MM.1S (cell line): ENCODE measurements at regions not wholly inside any gene's neighbourhood (a gene's known extent, or its start where the extent isn't known, plus 50 kb on each side); places are given as distances from the start of the nearest gene placed in this dataset.

Source experiments
- DNase-seq: peaks from one replicate; pipeline ENCODE4 v3.0.0-alpha.2; 2015
- H2AFZ ChIP-seq: fragments of 300-600 bp; sonication (generic); 2 replicates; pipeline ENCODE4 v1.6.0; 2016; ENCODE audit warnings: antibody characterized with exemption, low read length
- H3F3A ChIP-seq: fragments of 300-600 bp; sonication (generic); 2 replicates; pipeline ENCODE4 v1.6.1; 2016; ENCODE audit warnings: mild to moderate bottlenecking, antibody characterized with exemption, low read length, moderate library complexity, mixed read lengths; ENCODE audit not compliant: insufficient read depth
- H3K27ac ChIP-seq: fragments of 300-600 bp; sonication (generic); 2 replicates; pipeline ENCODE4 v1.5.1; 2016; ENCODE audit warnings: mild to moderate bottlenecking, low read length
- H3K27me3 ChIP-seq: fragments of 300-600 bp; sonication (generic); replicated peaks from 2 replicates; pipeline ENCODE4 v1.6.0; 2016; ENCODE audit warnings: low read length; ENCODE audit not compliant: insufficient read depth
- H3K36me3 ChIP-seq: fragments of 300-600 bp; sonication (generic); replicated peaks from 2 replicates; pipeline ENCODE4 v1.6.1; 2016; ENCODE audit warnings: mild to moderate bottlenecking, low read length, mixed read lengths; ENCODE audit not compliant: insufficient read depth
- H3K4me1 ChIP-seq: fragments of 300-600 bp; sonication (generic); 2 replicates; pipeline ENCODE4 v1.6.1; 2016; ENCODE audit warnings: low read length, mixed read lengths
- H3K4me2 ChIP-seq: fragments of 300-600 bp; sonication (generic); 2 replicates; pipeline ENCODE4 v1.6.0; 2016; ENCODE audit warnings: low read depth, low read length
- H3K4me3 ChIP-seq: fragments of 300-600 bp; sonication (generic); 2 replicates; pipeline ENCODE4 v1.5.1; 2016; ENCODE audit warnings: low read length, mixed read lengths
- H3K79me2 ChIP-seq: fragments of 300-600 bp; sonication (generic); 2 replicates; pipeline ENCODE4 v1.6.1; 2016; ENCODE audit warnings: mixed run types, low read length, mixed read lengths
- H3K9ac ChIP-seq: fragments of 300-600 bp; sonication (generic); 2 replicates; pipeline ENCODE4 v1.6.1; 2016; ENCODE audit warnings: low read length, mixed read lengths
- H3K9me2 ChIP-seq: fragments of 300-600 bp; sonication (generic); replicated peaks from 2 replicates; pipeline ENCODE4 v1.6.1; 2016; ENCODE audit warnings: mild to moderate bottlenecking, low read length, mixed read lengths; ENCODE audit not compliant: insufficient read depth
- H3K9me3 ChIP-seq: fragments of 300-600 bp; sonication (generic); replicated peaks from 2 replicates; pipeline ENCODE4 v1.6.1; 2016; ENCODE audit warnings: mild to moderate bottlenecking, low read length, mixed read lengths; ENCODE audit not compliant: insufficient read depth
- H4K20me1 ChIP-seq: fragments of 300-600 bp; sonication (generic); 2 replicates; pipeline ENCODE4 v1.6.1; 2016; ENCODE audit warnings: mild to moderate bottlenecking, low read length, moderate library complexity, mixed read lengths; ENCODE audit not compliant: insufficient read depth
- EZH2 ChIP-seq: fragments of 300-600 bp; sonication (generic); optimal IDR thresholded peaks from 2 replicates; pipeline ENCODE3; 2017; ENCODE audit warnings: low read depth, mild to moderate bottlenecking, antibody characterized with exemption, low read length, mixed read lengths
- EZH2phosphoT487 ChIP-seq: fragments of 300-600 bp; sonication (generic); IDR thresholded peaks from 2 replicates; pipeline ENCODE4 v1.6.1; 2018; ENCODE audit warnings: antibody characterized with exemption, low read length
- TF ChIP-seq, protein P1 (sequence below): fragments of 300-600 bp; sonication (generic); IDR thresholded peaks from 2 replicates; pipeline ENCODE4 v1.5.1; 2016; ENCODE audit warnings: antibody characterized with exemption, low read length, mixed read lengths

DNA sequence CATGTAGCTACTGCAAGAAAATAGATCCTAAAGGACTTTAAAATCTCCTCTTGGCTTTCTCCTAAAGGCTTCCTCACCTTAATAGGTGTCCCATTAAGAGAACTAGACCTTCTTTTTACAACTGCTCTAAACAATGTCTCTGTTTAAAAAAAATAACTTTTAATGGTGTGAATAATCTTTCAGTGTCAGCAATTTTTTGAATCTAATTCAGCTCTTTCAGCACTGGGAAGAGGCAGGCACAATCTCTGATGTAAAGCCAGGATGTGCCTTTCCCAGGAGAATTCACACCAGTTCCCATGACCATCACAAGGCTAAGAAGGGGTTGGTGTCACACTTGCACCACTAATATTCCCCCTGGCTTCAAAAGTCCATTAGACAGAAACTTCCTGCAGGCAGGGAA, 254.6 kb downstream of the XPNPEP1 start:
- no peaks in the 10 kb centered on the region for H3K9me2 ChIP-seq
- no peaks in the 10 kb centered on the region for H3K27me3 ChIP-seq
- H3K4me3 ChIP-seq, result no peak overlapping the region
- H3F3A ChIP-seq, result no peaks in the 10 kb centered on the region
- H2AFZ ChIP-seq, result no peak overlapping the region
- H3K9ac ChIP-seq, result no peak overlapping the region
- no peaks in the 10 kb centered on the region for H3K79me2 ChIP-seq
- no peaks in the 10 kb centered on the region for H4K20me1 ChIP-seq
- no peaks in the 10 kb centered on the region for H3K9me3 ChIP-seq
- no peak for TF ChIP-seq EZH2
- no peak for TF ChIP-seq EZH2phosphoT487
- TF ChIP-seq, protein P1, sequence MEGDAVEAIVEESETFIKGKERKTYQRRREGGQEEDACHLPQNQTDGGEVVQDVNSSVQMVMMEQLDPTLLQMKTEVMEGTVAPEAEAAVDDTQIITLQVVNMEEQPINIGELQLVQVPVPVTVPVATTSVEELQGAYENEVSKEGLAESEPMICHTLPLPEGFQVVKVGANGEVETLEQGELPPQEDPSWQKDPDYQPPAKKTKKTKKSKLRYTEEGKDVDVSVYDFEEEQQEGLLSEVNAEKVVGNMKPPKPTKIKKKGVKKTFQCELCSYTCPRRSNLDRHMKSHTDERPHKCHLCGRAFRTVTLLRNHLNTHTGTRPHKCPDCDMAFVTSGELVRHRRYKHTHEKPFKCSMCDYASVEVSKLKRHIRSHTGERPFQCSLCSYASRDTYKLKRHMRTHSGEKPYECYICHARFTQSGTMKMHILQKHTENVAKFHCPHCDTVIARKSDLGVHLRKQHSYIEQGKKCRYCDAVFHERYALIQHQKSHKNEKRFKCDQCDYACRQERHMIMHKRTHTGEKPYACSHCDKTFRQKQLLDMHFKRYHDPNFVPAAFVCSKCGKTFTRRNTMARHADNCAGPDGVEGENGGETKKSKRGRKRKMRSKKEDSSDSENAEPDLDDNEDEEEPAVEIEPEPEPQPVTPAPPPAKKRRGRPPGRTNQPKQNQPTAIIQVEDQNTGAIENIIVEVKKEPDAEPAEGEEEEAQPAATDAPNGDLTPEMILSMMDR, result no peak
- no peak overlapping the region for H3K27ac ChIP-seq
- no peak for DNase-seq
- no peaks in the 10 kb centered on the region for H3K36me3 ChIP-seq
- no peak overlapping the region for H3K4me2 ChIP-seq
- no peaks in the 10 kb centered on the region for H3K4me1 ChIP-seq

DNA sequence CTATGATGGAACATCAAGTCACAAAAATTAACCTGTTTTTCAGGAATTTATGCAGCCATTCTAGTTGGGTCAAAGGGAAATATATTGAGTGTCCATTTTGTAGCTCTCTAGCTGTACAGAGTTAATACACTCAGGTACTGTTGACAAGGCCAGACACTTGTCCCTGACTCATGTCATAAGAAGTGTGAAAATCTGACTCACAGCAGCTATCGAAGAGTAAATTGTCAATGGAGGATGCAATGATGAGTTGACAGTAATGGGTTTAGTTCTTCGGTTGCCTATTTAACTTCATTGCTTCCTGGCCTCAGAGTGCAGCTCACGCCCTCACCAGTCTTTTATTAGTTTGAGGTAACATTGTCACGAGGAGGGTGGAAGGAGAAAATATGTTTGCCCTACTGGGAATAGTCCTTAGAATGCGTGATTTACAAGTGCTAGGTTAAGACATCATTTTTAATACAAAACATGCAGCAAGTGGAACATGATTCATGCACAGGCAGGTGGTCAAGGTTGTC, 255.1 kb downstream of the XPNPEP1 start:
- Histone ChIP-seq H3K4me1 (no peaks in the 10 kb centered on the region), H3K79me2 (no peaks in the 10 kb centered on the region), H3K9ac (no peak overlapping the region), H3K27me3 (no peaks in the 10 kb centered on the region), H3K9me2 (no peaks in the 10 kb centered on the region), H3K27ac (no peak overlapping the region), H3K9me3 (no peaks in the 10 kb centered on the region), H3K4me2 (no peak overlapping the region), H2AFZ (no peak overlapping the region), H4K20me1 (no peaks in the 10 kb centered on the region), H3K4me3 (no peak overlapping the region), H3F3A (no peaks in the 10 kb centered on the region), H3K36me3 (no peaks in the 10 kb centered on the region)
- TF ChIP-seq, protein P1, result no peak
- TF ChIP-seq EZH2phosphoT487, result no peak
- TF ChIP-seq EZH2, result no peak
- no peak for DNase-seq

DNA sequence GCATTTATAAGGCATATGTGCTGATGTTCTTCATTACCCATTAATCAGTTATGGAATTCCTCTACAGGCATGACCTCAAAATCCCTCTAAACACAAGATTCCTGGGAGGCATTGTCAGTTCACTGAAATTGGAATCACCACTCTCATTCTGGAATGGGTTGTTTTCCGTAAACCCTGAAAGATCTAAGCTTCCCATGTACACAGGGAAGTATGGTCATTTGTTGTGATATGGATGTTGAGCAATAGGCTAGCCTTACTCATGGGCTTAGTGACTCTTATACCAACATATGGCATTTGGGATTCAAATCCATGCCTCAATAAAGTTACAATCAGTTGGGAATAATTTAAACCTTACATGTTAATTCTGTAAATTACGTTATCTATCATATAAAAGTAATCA, 258.0 kb downstream of the XPNPEP1 start:
- H3K79me2 ChIP-seq, result no peaks in the 10 kb centered on the region
- H3K27me3 ChIP-seq, result no peaks in the 10 kb centered on the region
- DNase-seq, result no peak
- no peak overlapping the region for H3K27ac ChIP-seq
- H3K4me3 ChIP-seq, result no peak overlapping the region
- H3K4me1 ChIP-seq, result no peaks in the 10 kb centered on the region
- H2AFZ ChIP-seq, result no peak overlapping the region
- no peak overlapping the region for H3K9ac ChIP-seq
- no peak for TF ChIP-seq EZH2phosphoT487
- TF ChIP-seq EZH2, result no peak
- TF ChIP-seq, protein P1, result no peak
- H4K20me1 ChIP-seq, result no peaks in the 10 kb centered on the region
- H3K9me2 ChIP-seq, result no peaks in the 10 kb centered on the region
- no peak overlapping the region for H3K4me2 ChIP-seq
- H3F3A ChIP-seq, result no peaks in the 10 kb centered on the region
- no peaks in the 10 kb centered on the region for H3K36me3 ChIP-seq
- no peaks in the 10 kb centered on the region for H3K9me3 ChIP-seq
